PFSK-1 (cell line): ENCODE measurements at regions not wholly inside any gene's neighbourhood (a gene's known extent, or its start where the extent isn't known, plus 50 kb on each side); places are given as distances from the start of the nearest gene placed in this dataset.

Source experiments
- FOXP2 ChIP-seq: optimal IDR thresholded peaks from 2 replicates; pipeline ENCODE3; 2011; ENCODE audit warnings: borderline replicate concordance, control low read depth, inconsistent platforms; ENCODE audit not compliant: insufficient read depth; ENCODE audit errors: extremely low read length, extremely low read depth
- POLR2AphosphoS5 ChIP-seq: IDR thresholded peaks from 2 replicates; pipeline ENCODE4 v1.6.1; 2012; ENCODE audit warnings: low read depth, mild to moderate bottlenecking, control low read depth, low read length, moderate library complexity
- SIN3A ChIP-seq: IDR thresholded peaks from 2 replicates; pipeline ENCODE4 v1.6.1; 2012; ENCODE audit warnings: mild to moderate bottlenecking, low read length, moderate library complexity, borderline replicate concordance; ENCODE audit not compliant: insufficient read depth
- TAF1 ChIP-seq: IDR thresholded peaks from 2 replicates; pipeline ENCODE4 v1.6.1; 2012; ENCODE audit warnings: low read length, control low read depth, borderline replicate concordance; ENCODE audit not compliant: insufficient read depth
- TF ChIP-seq, protein P1 (sequence below), 2 experiments: IDR thresholded peaks; 2 replicates each; pipeline versions ENCODE4 v1.6.1 to v1.8.0; 2011 to 2012; ENCODE audit warnings: low read depth in 2 of 2, low read length in 2 of 2, control low read depth in 1 of 2, inconsistent platforms in 1 of 2, mild to moderate bottlenecking in 1 of 2, moderate library complexity in 1 of 2; ENCODE audit not compliant: insufficient read depth in 1 of 2

DNA sequence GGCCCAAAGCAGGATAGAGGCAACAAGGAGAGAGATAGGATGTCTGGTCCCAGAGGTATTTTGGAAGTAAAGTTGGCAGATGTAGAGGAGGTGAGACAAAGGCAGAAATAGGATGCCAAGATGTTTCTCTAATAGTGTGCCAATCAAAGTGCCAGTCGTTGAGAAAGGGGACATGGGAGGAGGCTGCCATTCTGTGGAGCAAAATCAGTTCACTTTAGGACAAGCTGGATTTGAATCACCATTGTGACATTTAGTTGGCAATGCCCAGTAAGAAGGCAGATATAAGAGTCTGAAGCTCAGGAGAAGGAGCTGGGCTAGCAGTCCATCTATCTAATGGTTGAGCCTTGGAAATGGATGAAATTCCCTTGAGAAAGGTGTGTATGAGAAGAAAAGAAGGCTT lies 53.8 kb downstream of the ADRB2 start:
- TF ChIP-seq FOXP2 = no peak
- no peak for TF ChIP-seq SIN3A
- no peak for TF ChIP-seq POLR2AphosphoS5
- TF ChIP-seq TAF1 = no peak
- TF ChIP-seq, protein P1, sequence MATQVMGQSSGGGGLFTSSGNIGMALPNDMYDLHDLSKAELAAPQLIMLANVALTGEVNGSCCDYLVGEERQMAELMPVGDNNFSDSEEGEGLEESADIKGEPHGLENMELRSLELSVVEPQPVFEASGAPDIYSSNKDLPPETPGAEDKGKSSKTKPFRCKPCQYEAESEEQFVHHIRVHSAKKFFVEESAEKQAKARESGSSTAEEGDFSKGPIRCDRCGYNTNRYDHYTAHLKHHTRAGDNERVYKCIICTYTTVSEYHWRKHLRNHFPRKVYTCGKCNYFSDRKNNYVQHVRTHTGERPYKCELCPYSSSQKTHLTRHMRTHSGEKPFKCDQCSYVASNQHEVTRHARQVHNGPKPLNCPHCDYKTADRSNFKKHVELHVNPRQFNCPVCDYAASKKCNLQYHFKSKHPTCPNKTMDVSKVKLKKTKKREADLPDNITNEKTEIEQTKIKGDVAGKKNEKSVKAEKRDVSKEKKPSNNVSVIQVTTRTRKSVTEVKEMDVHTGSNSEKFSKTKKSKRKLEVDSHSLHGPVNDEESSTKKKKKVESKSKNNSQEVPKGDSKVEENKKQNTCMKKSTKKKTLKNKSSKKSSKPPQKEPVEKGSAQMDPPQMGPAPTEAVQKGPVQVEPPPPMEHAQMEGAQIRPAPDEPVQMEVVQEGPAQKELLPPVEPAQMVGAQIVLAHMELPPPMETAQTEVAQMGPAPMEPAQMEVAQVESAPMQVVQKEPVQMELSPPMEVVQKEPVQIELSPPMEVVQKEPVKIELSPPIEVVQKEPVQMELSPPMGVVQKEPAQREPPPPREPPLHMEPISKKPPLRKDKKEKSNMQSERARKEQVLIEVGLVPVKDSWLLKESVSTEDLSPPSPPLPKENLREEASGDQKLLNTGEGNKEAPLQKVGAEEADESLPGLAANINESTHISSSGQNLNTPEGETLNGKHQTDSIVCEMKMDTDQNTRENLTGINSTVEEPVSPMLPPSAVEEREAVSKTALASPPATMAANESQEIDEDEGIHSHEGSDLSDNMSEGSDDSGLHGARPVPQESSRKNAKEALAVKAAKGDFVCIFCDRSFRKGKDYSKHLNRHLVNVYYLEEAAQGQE (IDR thresholded peaks at IDR 0.05; ENCODE audit: insufficient read depth in 1 of 2, low read depth in 2 of 2, low read length in 2 of 2) = no peak

- TF ChIP-seq POLR2AphosphoS5 = no peak
- TF ChIP-seq TAF1 = no peak
- no peak for TF ChIP-seq FOXP2
- TF ChIP-seq SIN3A = no peak
- TF ChIP-seq, protein P1 (IDR thresholded peaks at IDR 0.05; ENCODE audit: insufficient read depth in 1 of 2, low read depth in 2 of 2, low read length in 2 of 2) = peak in 1 of 2 experiments; percentile 81; a peak in 2 of 4 replicates
Measured at GRCh38 chr5:148880696-148881095, 54.3 kb downstream of the ADRB2 start.

GRCh38 chr5:148882332-148882731 lies 55.9 kb downstream of the ADRB2 start:
- TF ChIP-seq FOXP2 (no peak), POLR2AphosphoS5 (no peak), TAF1 (no peak), SIN3A (no peak)
- TF ChIP-seq, protein P1 (IDR thresholded peaks at IDR 0.05; ENCODE audit: insufficient read depth in 1 of 2, low read depth in 2 of 2, low read length in 2 of 2) = no peak

- no peak for TF ChIP-seq POLR2AphosphoS5
- TF ChIP-seq, protein P1 (IDR thresholded peaks at IDR 0.05; ENCODE audit: insufficient read depth in 1 of 2, low read depth in 2 of 2, low read length in 2 of 2) = no peak
- no peak for TF ChIP-seq TAF1
Measured at GRCh38 chr5:148884339-148885020, 58.1 kb downstream of the ADRB2 start.

GRCh38 chr5:148887123-148887881 lies 60.9 kb downstream of the ADRB2 start:
- no peak for TF ChIP-seq TAF1
- TF ChIP-seq FOXP2 = no peak
- no peak for TF ChIP-seq POLR2AphosphoS5
- no peak for TF ChIP-seq SIN3A
- TF ChIP-seq, protein P1 (IDR thresholded peaks at IDR 0.05; ENCODE audit: insufficient read depth in 1 of 2, low read depth in 2 of 2, low read length in 2 of 2) = no peak
